Stimulated activated CD4-positive, alpha-beta T cell treated with anti-CD3 and anti-CD28 coated beads, Interleukin-1b, Interleukin-23, amount 100 ng/mL, for 24 hours (primary cell): ENCODE measurements at regions not wholly inside any gene's neighbourhood (a gene's known extent, or its start where the extent isn't known, plus 50 kb on each side); places are given as distances from the start of the nearest gene placed in this dataset.
"Not testable (repeated sequence)": the region's sequence is repeated elsewhere in the genome, so short reads cannot be mapped to it uniquely, and the experiment has no call there.

Source experiments
- DNase-seq, 4 experiments: peaks; one replicate each; pipeline ENCODE4 v3.0.0-alpha.2; 2020; ENCODE audit warnings: low read depth in 4 of 4, low spot score in 1 of 4

- DNase-seq = no peak
Measured at GRCh38 chr2:185475914-185476313, 262.7 kb upstream of the FSIP2 start.

- DNase-seq = no peak
Measured at GRCh38 chr2:185477452-185477851, 261.2 kb upstream of the FSIP2 start.

GRCh38 chr2:185484602-185485001 is 254.0 kb upstream of the FSIP2 start:
- DNase-seq = no peak

GRCh38 chr2:185502351-185502750 is 236.3 kb upstream of the FSIP2 start:
- no peak for DNase-seq

DNA sequence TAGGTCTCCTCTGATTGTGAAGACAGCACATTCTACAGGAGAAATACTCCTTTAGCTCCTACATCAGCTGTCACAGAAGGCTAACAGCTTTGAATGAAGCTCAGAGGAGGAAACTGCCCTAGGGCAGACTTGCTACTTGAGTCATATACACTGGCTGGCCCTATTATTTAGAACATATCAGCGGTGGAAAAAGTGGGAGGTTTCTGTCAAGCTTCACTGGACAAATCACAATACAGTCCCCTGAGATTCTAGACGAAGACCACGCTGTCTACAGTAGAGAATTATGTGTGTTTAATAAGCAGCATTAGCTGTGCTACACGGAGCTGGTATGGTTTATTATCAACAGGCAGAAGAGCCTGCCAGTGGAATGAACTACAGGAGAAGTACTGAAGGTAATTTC is 230.9 kb upstream of the FSIP2 start:
- DNase-seq = no peak

GRCh38 chr2:185510060-185510459 is 228.5 kb upstream of the FSIP2 start:
- no peak for DNase-seq

DNA sequence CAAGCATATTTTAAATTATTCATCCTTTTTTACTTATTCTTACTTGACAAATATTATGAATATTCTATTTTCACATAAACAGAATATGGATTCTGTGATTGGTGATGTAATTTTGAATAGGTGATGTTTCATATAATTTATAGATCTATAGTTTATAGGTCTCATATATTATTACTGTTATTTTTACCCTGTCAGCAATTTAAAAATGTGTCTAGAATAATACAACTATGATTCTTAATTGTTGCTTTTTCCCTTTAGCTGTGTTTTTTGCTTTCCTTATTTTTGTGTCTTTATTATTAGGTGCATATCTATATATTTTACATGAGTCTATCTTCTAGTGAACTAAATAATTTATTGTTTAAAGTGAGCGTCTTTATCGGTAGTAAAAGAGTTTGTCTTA is 226.7 kb upstream of the FSIP2 start:
- no peak for DNase-seq

- DNase-seq = no peak
Measured at GRCh38 chr2:185522472-185522871, 216.1 kb upstream of the FSIP2 start.

DNA sequence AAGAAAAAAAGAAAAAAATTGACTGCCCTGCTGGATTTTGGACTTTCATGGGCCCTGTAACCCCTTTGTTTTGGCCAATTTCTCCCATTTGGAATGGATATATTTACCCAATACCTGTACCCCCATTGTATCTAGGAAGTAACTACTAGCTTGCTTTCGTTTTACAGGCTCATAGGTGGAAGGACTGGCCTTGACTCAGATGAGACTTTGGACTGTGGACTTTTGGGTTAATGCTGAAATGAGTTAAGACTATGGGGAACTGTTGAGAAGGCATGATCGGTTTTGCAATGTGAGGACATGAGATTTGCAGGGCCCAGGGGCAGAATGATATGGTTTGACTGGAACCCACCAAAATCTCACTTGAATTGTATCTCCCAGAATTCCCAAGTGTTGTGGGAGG is 214.4 kb upstream of the FSIP2 start:
- not testable (repeated sequence) for DNase-seq

DNA sequence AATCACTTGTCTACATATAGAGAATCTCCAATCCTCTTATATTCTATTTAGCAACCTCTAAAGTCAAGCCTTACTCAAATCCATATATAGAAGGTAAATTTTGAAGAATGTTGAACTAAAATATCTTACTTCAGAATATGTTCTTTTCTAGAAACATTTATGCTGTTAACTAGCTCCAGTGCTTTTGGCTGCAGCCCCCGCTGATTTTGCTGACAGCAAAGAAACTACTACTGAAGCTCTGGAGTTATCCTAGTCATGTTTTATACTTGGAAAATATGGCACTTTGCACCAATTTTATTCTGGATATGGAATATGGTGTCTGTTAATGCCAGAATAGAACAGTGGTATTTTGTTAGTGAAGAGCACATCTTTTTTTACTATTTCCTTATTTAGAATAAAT is 212.4 kb upstream of the FSIP2 start:
- DNase-seq = no peak

GRCh38 chr2:185531721-185532120 is 206.9 kb upstream of the FSIP2 start:
- no peak for DNase-seq

DNA sequence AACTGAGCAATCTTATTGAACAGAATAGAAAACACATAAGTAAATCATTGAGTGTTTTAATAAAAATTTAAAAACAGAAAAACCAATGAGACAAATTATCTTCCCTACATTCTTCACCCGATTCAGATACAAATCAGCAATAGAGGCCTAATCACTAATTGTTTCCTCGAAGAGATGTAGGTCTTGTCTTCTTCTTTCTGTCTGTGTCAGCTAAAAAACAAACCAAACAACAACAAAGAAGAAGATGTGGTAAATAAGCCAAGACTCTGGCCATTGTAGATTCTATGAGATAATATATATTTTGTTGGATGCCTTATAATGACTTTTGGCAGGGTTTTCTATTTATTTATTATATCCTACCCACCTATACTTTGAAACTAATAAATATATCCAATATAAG is 200.9 kb upstream of the FSIP2 start:
- DNase-seq = no peak

DNA sequence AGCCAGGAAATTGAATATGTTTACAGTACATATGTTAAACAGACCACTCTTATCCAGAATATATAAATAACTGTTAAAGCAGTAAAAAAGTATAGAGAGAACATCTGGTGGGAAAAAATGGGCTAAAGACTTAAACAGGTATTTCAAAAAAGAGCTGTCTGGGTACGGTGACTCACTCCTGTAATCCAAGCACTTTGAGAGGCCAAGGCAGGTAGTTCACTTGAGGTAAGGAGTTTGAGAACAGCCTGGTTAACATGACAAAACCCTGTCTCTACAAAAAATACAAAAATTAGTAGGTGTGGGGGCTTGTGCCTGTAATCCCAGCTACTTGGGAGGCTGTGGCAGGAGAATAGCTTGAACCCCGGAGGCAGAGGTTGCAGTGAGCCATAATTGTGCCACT is 171.4 kb upstream of the FSIP2 start:
- DNase-seq = no peak

DNA sequence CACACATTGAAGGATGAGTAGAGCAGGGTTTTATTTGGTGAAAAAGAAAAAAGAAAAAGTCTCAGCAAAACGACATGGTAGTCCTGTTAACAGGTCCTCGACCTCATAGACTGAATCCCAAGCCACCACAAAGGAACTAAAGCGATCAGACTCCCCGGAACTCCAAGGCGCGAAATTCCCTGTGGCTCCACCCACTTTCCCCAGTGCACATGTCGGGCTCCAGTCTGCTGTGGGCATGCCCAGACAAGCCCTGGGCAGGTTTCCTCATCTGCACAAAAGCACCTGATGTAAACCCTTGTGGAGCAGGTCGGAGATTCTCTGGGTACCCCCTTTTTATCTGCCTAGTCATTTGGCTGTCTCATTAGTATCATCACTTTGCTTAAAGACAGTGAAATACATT is 170.7 kb upstream of the FSIP2 start:
- DNase-seq = no peak

DNA sequence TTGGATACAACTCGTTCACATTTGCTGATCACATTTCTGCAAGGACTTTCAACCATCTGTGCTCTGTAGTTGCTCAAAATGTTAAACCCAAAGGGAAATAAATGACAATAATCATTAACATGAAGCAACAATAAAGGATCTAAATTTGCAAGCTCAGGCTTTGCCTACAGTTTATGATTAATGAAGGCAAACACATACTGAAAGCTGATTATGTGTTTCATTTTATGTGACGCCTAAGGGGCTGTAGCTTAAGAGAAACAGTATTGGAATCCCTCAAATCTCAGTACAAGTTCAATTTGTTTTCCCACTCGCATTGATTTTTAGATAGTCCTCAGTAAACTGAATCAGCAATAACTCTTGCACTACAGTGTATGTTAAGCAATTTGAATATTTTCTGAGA is 160.3 kb upstream of the FSIP2 start:
- DNase-seq = no peak

DNA sequence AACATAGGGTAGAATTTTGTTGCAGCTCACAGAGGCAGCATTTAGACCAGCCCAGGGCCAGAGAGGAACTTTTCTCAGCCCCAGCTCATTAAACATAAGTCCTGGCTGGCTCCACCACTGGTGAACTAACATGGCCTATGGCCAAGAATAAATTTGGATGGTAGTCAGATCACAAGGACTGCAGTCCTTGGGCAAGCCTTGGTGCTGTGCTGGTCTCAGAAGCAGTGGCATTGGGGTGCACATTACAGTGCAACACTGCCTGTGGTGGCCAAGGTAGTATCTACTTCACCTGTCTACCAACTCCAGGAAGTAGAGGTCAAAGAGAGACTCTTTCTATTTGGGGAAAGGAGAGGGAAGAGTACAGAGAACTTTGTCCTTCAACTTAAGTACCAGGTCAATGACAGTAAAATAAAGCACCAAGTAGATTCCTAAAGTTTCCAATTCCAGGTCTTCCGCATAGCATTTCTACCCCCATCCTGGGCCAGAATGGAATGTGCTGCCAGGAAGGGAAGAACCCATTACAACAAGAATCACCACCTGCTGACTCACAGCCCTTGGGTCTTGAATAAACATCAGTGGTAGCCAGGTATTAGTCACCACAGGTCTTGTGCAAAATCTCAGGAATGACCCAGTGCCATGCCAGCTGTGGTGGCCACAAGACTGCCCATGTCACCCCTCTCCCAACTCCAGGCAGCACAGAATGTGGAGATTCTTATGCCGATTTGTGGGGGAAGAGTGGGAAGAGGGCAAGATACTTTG is 155.4 kb upstream of the FSIP2 start:
- no peak for DNase-seq

- not testable (repeated sequence) for DNase-seq
Measured at GRCh38 chr2:185585165-185585564, 153.4 kb upstream of the FSIP2 start.

GRCh38 chr2:185591276-185591675 is 147.3 kb upstream of the FSIP2 start:
- not testable (repeated sequence) for DNase-seq

- no peak for DNase-seq
Measured at GRCh38 chr2:185607945-185608344, 130.7 kb upstream of the FSIP2 start.

- DNase-seq = no peak
Measured at GRCh38 chr2:185608799-185609198, 129.8 kb upstream of the FSIP2 start.

DNA sequence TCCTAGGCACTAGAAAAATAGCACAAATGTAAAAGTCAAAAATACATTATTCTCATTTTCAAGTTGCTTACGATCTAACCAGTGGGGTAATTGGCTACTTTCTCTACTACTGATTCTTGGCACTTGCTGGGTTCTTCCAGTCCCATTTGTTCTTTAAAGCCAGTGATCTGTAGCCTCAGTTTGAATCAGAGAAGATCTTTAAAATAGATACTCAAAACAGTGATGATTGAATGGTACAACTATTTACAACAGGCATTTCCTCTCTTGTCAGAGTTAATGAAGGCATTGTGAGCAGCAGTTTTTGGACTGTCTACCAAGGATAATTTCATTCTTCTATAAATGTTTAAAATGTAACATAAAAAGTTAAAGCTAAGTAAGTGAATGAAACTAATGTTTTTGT is 128.3 kb upstream of the FSIP2 start:
- no peak for DNase-seq

DNA sequence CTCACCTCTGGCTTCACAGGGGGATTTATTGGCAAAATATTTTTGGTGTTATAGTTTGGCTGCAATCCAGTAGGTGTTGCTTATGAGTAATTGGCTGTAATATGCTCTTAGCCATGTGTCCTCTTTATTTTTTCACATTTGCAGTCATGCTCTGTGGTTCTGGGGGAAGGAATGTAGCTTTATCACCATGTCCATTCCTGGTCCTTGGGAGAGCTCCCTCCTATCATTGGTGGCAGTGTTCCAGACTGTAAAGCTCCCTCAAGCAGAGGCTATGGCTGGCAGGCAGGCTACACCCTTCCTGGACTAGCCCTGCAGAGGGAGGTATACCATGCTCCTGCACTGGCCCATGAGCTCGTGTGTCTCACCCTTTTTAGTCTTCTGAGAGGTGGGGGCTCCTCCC is 120.0 kb upstream of the FSIP2 start:
- DNase-seq = no peak

- no peak for DNase-seq
Measured at GRCh38 chr2:185625604-185626003, 113.0 kb upstream of the FSIP2 start.
